ENCODE measurements at regions not wholly inside any gene's neighbourhood (a gene's known extent, or its start where the extent isn't known, plus 50 kb on each side); places are given as distances from the start of the nearest gene placed in this dataset.

DNA sequence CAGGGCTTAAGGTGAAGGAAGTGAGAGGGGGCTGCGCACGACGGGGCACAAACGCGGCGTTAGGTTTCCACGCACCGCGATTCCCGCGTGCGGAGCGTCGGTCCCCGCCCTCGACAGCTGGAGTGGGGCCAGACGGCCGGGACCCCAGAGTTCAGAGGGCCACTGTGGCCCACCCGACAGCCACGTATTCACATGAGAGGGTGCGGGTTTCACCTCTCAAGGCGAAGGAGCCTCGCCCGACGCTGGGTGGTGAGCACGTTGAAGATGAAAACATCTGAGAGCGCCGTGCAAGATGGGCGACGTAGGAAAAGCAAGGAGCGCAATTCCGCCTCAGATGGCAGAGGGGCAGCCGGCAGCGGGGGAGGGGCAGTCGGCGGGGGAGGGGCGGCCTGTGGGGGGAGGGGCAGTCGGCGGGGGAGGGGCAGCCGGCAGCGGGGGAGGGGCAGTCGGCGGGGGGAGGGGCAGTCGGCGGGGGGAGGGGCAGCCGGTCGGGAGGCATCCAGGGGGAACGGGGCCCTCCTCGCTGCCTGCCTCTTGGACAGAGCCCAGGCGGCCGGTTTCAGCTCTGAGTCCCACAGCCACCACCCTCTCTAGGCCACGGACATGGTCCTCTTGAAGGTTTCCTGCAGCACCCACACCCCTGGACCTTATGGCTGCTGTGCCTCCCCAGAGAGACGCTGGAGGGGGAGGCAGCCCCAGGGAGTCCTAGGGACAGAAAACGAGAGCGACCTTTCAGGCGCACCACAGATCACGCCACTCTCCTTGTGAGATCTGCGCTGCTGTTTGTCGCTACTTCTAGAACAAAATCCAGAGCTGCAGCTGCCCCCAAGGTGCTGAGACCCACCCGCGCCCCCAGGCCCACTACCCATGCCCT, 113.7 kb downstream of the DLL1 start:
- Histone ChIP-seq H3K36me3 (ENCODE audit: control insufficient read depth in 1 of 2, insufficient read depth in 2 of 2, low read length in 2 of 2) (no peaks in the 10 kb centered on the region), H3K9me3 (ENCODE audit: control insufficient read depth in 1 of 2, low read length in 2 of 2) (no peaks in the 10 kb centered on the region), H3K9ac (ENCODE audit: low read depth in 1 of 2, low read length in 2 of 2) (no peak overlapping the region), H3K27ac (ENCODE audit: low read depth, low read length) (no peak overlapping the region), H3K4me1 (ENCODE audit: control insufficient read depth in 1 of 2, insufficient read depth in 2 of 2, low read length in 2 of 2) (peaks cover 7 to 11% of the 10 kb centered on the region in 2 donors), H3K4me3 (ENCODE audit: low read depth in 1 of 2, low read length in 2 of 2) (no peak overlapping the region), H3K27me3 (ENCODE audit: control insufficient read depth in 1 of 2, insufficient read depth in 2 of 2, low read length in 2 of 2) (peaks cover 0 to 4% of the 10 kb centered on the region in 2 donors)

DNA sequence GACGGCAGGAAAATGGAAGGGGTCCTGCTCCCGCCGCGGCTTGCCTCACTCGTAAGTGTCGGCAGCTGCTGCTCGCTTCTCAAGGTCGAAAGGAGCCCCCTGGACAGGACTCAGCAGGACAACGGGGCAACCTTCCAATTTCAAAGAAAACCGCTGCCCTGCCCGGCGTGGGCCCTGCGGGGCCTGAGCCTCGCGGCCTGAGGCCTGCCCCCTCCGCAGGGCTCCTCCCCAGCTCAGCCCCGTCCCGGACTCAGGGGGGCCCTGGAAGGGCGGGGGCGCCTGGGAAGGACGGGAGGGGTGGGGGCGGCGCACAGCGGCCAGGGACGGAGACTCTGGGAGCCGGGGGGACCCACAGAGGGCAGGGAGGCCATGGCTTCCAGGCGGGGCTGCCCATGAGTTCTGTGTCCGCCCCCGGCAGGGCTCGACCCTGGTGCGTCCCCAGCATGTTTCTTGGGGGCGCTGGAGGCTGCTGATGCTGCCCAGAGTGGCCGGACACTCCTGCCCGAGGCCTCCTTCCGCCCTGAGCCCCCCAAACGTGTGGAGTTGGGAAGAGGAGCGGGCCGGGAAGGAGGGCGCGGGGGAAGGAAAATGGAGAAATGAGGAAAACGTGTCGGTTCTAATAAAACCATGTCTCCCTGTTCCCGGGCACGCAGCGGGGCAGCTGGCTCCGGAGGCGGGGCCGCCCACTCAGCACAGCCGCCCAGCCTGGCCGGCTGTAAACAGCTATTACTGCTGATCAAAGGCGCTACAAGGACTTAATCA, 114.6 kb downstream of the DLL1 start:
- no peaks in the 10 kb centered on the region for H3K27me3 ChIP-seq (ENCODE audit: control insufficient read depth in 1 of 2, insufficient read depth in 2 of 2, low read length in 2 of 2)
- no peaks in the 10 kb centered on the region for H3K9me3 ChIP-seq (ENCODE audit: control insufficient read depth in 1 of 2, low read length in 2 of 2)
- no peak overlapping the region for H3K9ac ChIP-seq (ENCODE audit: low read depth in 1 of 2, low read length in 2 of 2)
- no peaks in the 10 kb centered on the region for H3K36me3 ChIP-seq (ENCODE audit: control insufficient read depth in 1 of 2, insufficient read depth in 2 of 2, low read length in 2 of 2)
- H3K27ac ChIP-seq (ENCODE audit: low read depth, low read length): no peak overlapping the region
- H3K4me3 ChIP-seq (ENCODE audit: low read depth in 1 of 2, low read length in 2 of 2): no peak overlapping the region
- H3K4me1 ChIP-seq (ENCODE audit: control insufficient read depth in 1 of 2, insufficient read depth in 2 of 2, low read length in 2 of 2): peaks cover 7 to 11% of the 10 kb centered on the region in 2 donors

DNA sequence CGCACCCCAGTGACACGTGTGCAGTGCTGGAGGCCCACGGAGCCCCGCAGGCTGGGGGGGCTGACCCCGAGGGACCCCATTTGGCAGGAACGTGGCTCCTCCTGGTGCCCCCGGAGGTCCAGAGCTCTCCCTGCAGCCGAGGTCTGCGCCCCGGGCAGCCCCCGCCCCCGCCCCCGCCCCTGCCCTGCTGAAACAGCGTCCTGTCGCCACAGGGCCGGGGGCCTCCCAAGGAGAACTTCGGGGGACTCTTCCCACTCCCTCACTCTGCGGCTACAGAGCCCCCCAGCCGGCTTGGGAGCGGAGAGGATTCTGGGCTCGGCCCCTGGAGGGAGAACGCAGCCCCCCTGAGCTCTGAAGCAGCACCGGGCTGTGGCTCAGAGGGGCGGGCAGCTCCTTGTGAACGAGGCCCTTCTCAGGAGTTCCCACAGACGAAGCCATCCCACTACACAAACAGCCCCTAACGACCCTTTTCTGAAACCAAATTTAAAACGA, 115.2 kb downstream of the DLL1 start:
- no peaks in the 10 kb centered on the region for H3K9me3 ChIP-seq (ENCODE audit: control insufficient read depth in 1 of 2, low read length in 2 of 2)
- H3K27me3 ChIP-seq (ENCODE audit: control insufficient read depth in 1 of 2, insufficient read depth in 2 of 2, low read length in 2 of 2): no peaks in the 10 kb centered on the region
- no peak overlapping the region for H3K4me3 ChIP-seq (ENCODE audit: low read depth in 1 of 2, low read length in 2 of 2)
- peaks cover 7 to 11% of the 10 kb centered on the region in 2 donors for H3K4me1 ChIP-seq (ENCODE audit: control insufficient read depth in 1 of 2, insufficient read depth in 2 of 2, low read length in 2 of 2)
- H3K9ac ChIP-seq (ENCODE audit: low read depth in 1 of 2, low read length in 2 of 2): no peak overlapping the region
- H3K36me3 ChIP-seq (ENCODE audit: control insufficient read depth in 1 of 2, insufficient read depth in 2 of 2, low read length in 2 of 2): no peaks in the 10 kb centered on the region
- no peak overlapping the region for H3K27ac ChIP-seq (ENCODE audit: low read depth, low read length)

- H3K9ac ChIP-seq (ENCODE audit: low read depth in 1 of 2, low read length in 2 of 2): no peak overlapping the region
- H3K4me1 ChIP-seq (ENCODE audit: control insufficient read depth in 1 of 2, insufficient read depth in 2 of 2, low read length in 2 of 2): peaks cover 7 to 11% of the 10 kb centered on the region in 2 donors
- no peak overlapping the region for H3K27ac ChIP-seq (ENCODE audit: low read depth, low read length)
- H3K36me3 ChIP-seq (ENCODE audit: control insufficient read depth in 1 of 2, insufficient read depth in 2 of 2, low read length in 2 of 2): no peaks in the 10 kb centered on the region
- no peaks in the 10 kb centered on the region for H3K9me3 ChIP-seq (ENCODE audit: control insufficient read depth in 1 of 2, low read length in 2 of 2)
- no peaks in the 10 kb centered on the region for H3K27me3 ChIP-seq (ENCODE audit: control insufficient read depth in 1 of 2, insufficient read depth in 2 of 2, low read length in 2 of 2)
- no peak overlapping the region for H3K4me3 ChIP-seq (ENCODE audit: low read depth in 1 of 2, low read length in 2 of 2)
Measured at GRCh38 chr6:170174771-170175643, 115.9 kb downstream of the DLL1 start.

- Histone ChIP-seq H3K9me3 (ENCODE audit: control insufficient read depth in 1 of 2, low read length in 2 of 2) (no peaks in the 10 kb centered on the region), H3K9ac (ENCODE audit: low read depth in 1 of 2, low read length in 2 of 2) (no peak overlapping the region), H3K4me3 (ENCODE audit: low read depth in 1 of 2, low read length in 2 of 2) (no peak overlapping the region), H3K4me1 (ENCODE audit: control insufficient read depth in 1 of 2, insufficient read depth in 2 of 2, low read length in 2 of 2) (peaks cover 6 to 11% of the 10 kb centered on the region in 2 donors), H3K27ac (ENCODE audit: low read depth, low read length) (no peak overlapping the region), H3K27me3 (ENCODE audit: control insufficient read depth in 1 of 2, insufficient read depth in 2 of 2, low read length in 2 of 2) (no peaks in the 10 kb centered on the region), H3K36me3 (ENCODE audit: control insufficient read depth in 1 of 2, insufficient read depth in 2 of 2, low read length in 2 of 2) (no peaks in the 10 kb centered on the region)
Measured at GRCh38 chr6:170174124-170174770, 116.6 kb downstream of the DLL1 start.

DNA sequence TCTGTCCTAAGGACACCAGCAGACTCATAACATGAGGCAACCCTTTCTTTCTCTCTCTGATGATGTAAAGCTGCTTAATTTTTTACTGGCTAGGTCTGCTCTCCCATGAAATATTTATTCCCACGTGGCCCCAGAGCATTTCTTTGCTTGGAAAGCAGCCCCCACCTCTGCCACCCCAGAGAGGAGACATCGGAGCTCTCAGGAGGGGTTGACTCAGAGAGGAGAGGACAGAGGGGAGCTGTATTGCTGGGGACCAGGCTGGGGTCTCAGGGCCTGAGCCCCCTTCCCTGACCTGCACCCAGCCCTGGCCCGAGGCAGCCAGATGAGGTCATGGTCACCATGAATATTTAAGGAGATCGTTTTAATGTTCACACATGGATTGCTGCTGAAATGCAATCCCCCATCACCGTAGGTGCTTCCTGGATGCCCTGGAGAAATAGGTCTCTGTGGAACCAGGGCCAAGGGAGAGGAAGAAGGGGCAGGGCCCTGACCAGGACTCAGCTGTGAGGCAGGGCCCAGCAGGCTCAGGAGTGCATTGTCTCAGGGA, 117.5 kb downstream of the DLL1 start:
- Histone ChIP-seq H3K9me3 (ENCODE audit: control insufficient read depth in 1 of 2, low read length in 2 of 2) (no peaks in the 10 kb centered on the region), H3K4me1 (ENCODE audit: control insufficient read depth in 1 of 2, insufficient read depth in 2 of 2, low read length in 2 of 2) (peaks cover 0 to 4% of the 10 kb centered on the region in 2 donors), H3K27ac (ENCODE audit: low read depth, low read length) (no peak overlapping the region), H3K27me3 (ENCODE audit: control insufficient read depth in 1 of 2, insufficient read depth in 2 of 2, low read length in 2 of 2) (no peaks in the 10 kb centered on the region), H3K9ac (ENCODE audit: low read depth in 1 of 2, low read length in 2 of 2) (no peak overlapping the region), H3K4me3 (ENCODE audit: low read depth in 1 of 2, low read length in 2 of 2) (no peak overlapping the region), H3K36me3 (ENCODE audit: control insufficient read depth in 1 of 2, insufficient read depth in 2 of 2, low read length in 2 of 2) (no peaks in the 10 kb centered on the region)

GRCh38 chr6:170172825-170173256, 118.0 kb downstream of the DLL1 start:
- no peak overlapping the region for H3K9ac ChIP-seq (ENCODE audit: low read depth in 1 of 2, low read length in 2 of 2)
- H3K27me3 ChIP-seq (ENCODE audit: control insufficient read depth in 1 of 2, insufficient read depth in 2 of 2, low read length in 2 of 2): no peaks in the 10 kb centered on the region
- no peaks in the 10 kb centered on the region for H3K36me3 ChIP-seq (ENCODE audit: control insufficient read depth in 1 of 2, insufficient read depth in 2 of 2, low read length in 2 of 2)
- H3K9me3 ChIP-seq (ENCODE audit: control insufficient read depth in 1 of 2, low read length in 2 of 2): no peaks in the 10 kb centered on the region
- H3K4me1 ChIP-seq (ENCODE audit: control insufficient read depth in 1 of 2, insufficient read depth in 2 of 2, low read length in 2 of 2): peaks cover 0 to 4% of the 10 kb centered on the region in 2 donors
- H3K4me3 ChIP-seq (ENCODE audit: low read depth in 1 of 2, low read length in 2 of 2): no peak overlapping the region
- H3K27ac ChIP-seq (ENCODE audit: low read depth, low read length): no peak overlapping the region

DNA sequence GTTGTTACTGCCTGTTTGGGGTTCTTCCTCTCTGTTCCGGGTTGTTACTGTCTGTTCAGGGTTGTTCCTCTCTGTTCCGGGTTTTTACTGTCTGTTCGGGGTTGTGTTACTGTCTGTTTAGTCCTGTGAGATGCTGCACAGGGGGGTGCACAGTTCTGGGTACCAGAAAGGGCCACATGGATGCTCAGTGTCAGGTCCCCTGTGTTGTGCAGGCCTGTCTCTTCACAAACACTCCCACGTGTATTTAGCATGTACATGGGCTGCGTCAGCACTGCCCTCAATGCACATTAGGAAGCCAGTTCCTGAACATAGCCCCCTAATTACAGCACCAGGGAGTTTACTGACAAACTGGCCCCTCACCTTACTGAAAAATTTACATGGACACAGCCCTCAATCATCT, 118.5 kb downstream of the DLL1 start:
- Histone ChIP-seq H3K4me3 (ENCODE audit: low read depth in 1 of 2, low read length in 2 of 2) (no peak overlapping the region), H3K27me3 (ENCODE audit: control insufficient read depth in 1 of 2, insufficient read depth in 2 of 2, low read length in 2 of 2) (no peaks in the 10 kb centered on the region), H3K36me3 (ENCODE audit: control insufficient read depth in 1 of 2, insufficient read depth in 2 of 2, low read length in 2 of 2) (no peaks in the 10 kb centered on the region), H3K9me3 (ENCODE audit: control insufficient read depth in 1 of 2, low read length in 2 of 2) (no peaks in the 10 kb centered on the region), H3K27ac (ENCODE audit: low read depth, low read length) (no peak overlapping the region), H3K4me1 (ENCODE audit: control insufficient read depth in 1 of 2, insufficient read depth in 2 of 2, low read length in 2 of 2) (peaks cover 0 to 4% of the 10 kb centered on the region in 2 donors), H3K9ac (ENCODE audit: low read depth in 1 of 2, low read length in 2 of 2) (no peak overlapping the region)

DNA sequence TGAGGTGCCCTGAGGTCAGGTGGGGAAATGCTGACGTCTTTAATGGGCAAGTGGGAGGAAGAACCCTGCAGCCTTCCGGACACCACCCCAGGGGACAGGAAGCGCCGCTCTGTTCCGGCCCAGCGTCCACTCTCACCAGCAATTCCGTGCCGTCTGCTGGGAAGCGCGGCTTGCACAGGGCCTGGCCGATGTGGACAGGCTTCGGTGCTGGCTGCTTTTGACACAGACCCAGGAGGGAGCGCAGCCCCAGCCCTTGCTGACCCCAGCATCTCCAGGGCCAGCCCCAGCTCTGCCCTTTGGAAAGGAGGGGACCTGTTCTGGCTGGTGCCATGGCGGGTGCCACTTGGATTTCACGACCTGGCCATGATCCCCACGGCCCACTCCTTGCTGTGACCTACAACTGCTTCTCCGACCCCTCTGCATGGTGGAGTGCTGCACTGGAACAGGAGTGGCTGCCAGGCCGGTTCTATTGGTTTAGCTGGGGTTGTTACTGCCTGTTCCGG, 123.2 kb downstream of the DLL1 start:
- Histone ChIP-seq H3K27ac (ENCODE audit: low read depth, low read length) (no peak overlapping the region), H3K36me3 (ENCODE audit: control insufficient read depth in 1 of 2, insufficient read depth in 2 of 2, low read length in 2 of 2) (no peaks in the 10 kb centered on the region), H3K27me3 (ENCODE audit: control insufficient read depth in 1 of 2, insufficient read depth in 2 of 2, low read length in 2 of 2) (no peaks in the 10 kb centered on the region), H3K9ac (ENCODE audit: low read depth in 1 of 2, low read length in 2 of 2) (no peak overlapping the region), H3K4me3 (ENCODE audit: low read depth in 1 of 2, low read length in 2 of 2) (no peak overlapping the region), H3K4me1 (ENCODE audit: control insufficient read depth in 1 of 2, insufficient read depth in 2 of 2, low read length in 2 of 2) (no peaks in the 10 kb centered on the region), H3K9me3 (ENCODE audit: control insufficient read depth in 1 of 2, low read length in 2 of 2) (no peaks in the 10 kb centered on the region)

Measured in duodenal mucosa (tissue), 2 donors.